ENCODE measurements at regions not wholly inside any gene's neighbourhood (a gene's known extent, or its start where the extent isn't known, plus 50 kb on each side); places are given as distances from the start of the nearest gene placed in this dataset.

DNA sequence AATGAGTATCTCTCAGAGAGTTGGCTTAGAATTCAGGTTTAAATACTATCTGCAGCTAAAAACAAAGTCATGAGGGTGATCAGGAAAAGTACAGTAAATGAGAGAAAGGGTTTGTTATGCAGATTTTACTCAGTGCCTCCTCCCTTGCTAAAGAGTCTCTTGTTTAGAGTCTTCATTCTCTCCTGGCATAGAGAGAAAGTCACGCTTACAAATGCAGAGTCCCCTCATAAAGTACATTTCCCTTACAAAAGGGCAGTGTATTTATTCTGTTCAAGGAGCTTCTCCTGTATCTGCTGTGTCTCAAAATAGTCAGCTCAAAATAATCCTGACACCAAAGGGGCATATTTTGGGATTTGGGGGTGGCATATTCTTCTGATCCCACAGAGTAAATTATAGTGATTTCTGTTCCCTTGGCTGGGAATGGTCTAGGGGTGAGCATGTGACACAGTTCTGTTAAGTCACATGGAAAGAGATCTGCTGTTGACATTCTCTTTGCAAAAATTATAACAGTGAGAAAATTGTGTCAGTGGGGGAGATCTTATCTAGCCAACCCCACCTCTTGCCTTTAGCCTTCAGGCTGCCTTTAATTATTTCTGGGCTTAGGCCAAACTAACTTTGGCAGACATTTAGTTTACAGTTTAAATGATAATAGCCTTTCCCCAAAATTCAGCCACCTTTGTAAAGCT, 102.9 kb downstream of the MTNR1B start:
- Histone ChIP-seq H3K9me3 (replicated peaks; ENCODE audit: control insufficient read depth, insufficient read depth, low read depth, low read length) (no peaks in the 10 kb centered on the region), H3K27ac (ENCODE audit: extremely low read depth, low read depth, low read length) (no peak overlapping the region), H3K4me1 (replicated peaks in 1 of 2; ENCODE audit: control insufficient read depth in 2 of 2, insufficient read depth in 2 of 2, low read length in 2 of 2) (no peaks in the 10 kb centered on the region), H3K9ac (ENCODE audit: insufficient read depth in 1 of 2, low read depth in 2 of 2, low read length in 2 of 2) (no peak overlapping the region), H3K4me3 (no peak overlapping the region), H2AFZ (ENCODE audit: low read depth, low read length) (no peak overlapping the region), H4K20me1 (replicated peaks; ENCODE audit: control insufficient read depth, insufficient read depth, low read length) (no peaks in the 10 kb centered on the region), H3K9me1 (ENCODE audit: control insufficient read depth, insufficient read depth, low read length) (no peaks in the 10 kb centered on the region), H3K79me2 (ENCODE audit: control insufficient read depth, insufficient read depth, low read length) (no peaks in the 10 kb centered on the region), H3K27me3 (ENCODE audit: control insufficient read depth in 2 of 2, insufficient read depth in 2 of 2, low read length in 2 of 2) (no peaks in the 10 kb centered on the region), H3K36me3 (ENCODE audit: control insufficient read depth, insufficient read depth, low read length) (no peaks in the 10 kb centered on the region), H3K4me2 (ENCODE audit: insufficient read depth, low read length) (no peak overlapping the region)
- no peak for ATAC-seq
- CTCF ChIA-PET (ENCODE audit: low intra/inter-chr PET ratio), result no interaction called here
- DNase-seq (ENCODE audit: extremely low read depth in 1 of 4, low spot score in 3 of 4), result no peak
- WGBS (ENCODE audit: insufficient coverage, low coverage, missing lambda C conversion rate), result 0% methylated on average over 1 of the region's 1 CpG
- BruUV-seq (replicated peaks), result no TSS peak
- FAIRE-seq, result no peak
- in situ Hi-C loops (cut with MboI), result loop anchor here (5.0 kb wide), 1 partner anchor 50 kb away; no protein-coding TSS in a partner anchor
- POLR2A ChIA-PET, result interaction anchor here (1.2 kb wide), 1 partner anchor 10 kb away, joined by 3 read pairs; no protein-coding TSS in a partner anchor
- intact Hi-C loops (cut with micrococcal nuclease), result no loop called here
- no peak for TF ChIP-seq SIRT6 (IDR thresholded peaks at IDR 0.05; ENCODE audit: low read depth, low read length)
- no peak for TF ChIP-seq PTTG1 (tag; IDR thresholded peaks at IDR 0.05; ENCODE audit: low read depth)
- TF ChIP-seq, protein P1, sequence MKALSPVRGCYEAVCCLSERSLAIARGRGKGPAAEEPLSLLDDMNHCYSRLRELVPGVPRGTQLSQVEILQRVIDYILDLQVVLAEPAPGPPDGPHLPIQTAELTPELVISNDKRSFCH (CRISPR knock-in tag; IDR thresholded peaks at IDR 0.05), result no peak
- TF ChIP-seq, protein P1 (tag; IDR thresholded peaks at IDR 0.05), result no peak
- TF ChIP-seq EP300 (IDR thresholded peaks at IDR 0.05; ENCODE audit: low read length), result no peak
- TF ChIP-seq, protein P2, sequence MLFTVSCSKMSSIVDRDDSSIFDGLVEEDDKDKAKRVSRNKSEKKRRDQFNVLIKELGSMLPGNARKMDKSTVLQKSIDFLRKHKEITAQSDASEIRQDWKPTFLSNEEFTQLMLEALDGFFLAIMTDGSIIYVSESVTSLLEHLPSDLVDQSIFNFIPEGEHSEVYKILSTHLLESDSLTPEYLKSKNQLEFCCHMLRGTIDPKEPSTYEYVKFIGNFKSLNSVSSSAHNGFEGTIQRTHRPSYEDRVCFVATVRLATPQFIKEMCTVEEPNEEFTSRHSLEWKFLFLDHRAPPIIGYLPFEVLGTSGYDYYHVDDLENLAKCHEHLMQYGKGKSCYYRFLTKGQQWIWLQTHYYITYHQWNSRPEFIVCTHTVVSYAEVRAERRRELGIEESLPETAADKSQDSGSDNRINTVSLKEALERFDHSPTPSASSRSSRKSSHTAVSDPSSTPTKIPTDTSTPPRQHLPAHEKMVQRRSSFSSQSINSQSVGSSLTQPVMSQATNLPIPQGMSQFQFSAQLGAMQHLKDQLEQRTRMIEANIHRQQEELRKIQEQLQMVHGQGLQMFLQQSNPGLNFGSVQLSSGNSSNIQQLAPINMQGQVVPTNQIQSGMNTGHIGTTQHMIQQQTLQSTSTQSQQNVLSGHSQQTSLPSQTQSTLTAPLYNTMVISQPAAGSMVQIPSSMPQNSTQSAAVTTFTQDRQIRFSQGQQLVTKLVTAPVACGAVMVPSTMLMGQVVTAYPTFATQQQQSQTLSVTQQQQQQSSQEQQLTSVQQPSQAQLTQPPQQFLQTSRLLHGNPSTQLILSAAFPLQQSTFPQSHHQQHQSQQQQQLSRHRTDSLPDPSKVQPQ (CRISPR knock-in tag; IDR thresholded peaks at IDR 0.05; ENCODE audit: borderline replicate concordance), result no peak
- TF ChIP-seq MEF2D (tag; conservative IDR thresholded peaks at IDR 0.05; ENCODE audit: low read depth), result no peak
